GM12878 (cell line): ENCODE measurements at regions not wholly inside any gene's neighbourhood (a gene's known extent, or its start where the extent isn't known, plus 50 kb on each side); places are given as distances from the start of the nearest gene placed in this dataset.

ENCODE experiments used
- CTCF ChIP-seq, 3 experiments: IDR thresholded peaks in 2 of 3; conservative IDR thresholded peaks in 1 of 3; 2 replicates each; pipeline ENCODE4 v1.5.1; 2011; ENCODE audit warnings: low read depth in 3 of 3, low read length in 3 of 3, mild to moderate bottlenecking in 3 of 3, control low read depth in 2 of 3, moderate library complexity in 2 of 3, inconsistent platforms in 1 of 3, mixed read lengths in 1 of 3; ENCODE audit not compliant: control insufficient read depth in 2 of 3, insufficient read depth in 1 of 3; ENCODE audit errors: extremely low read depth in 1 of 3
- EZH2 ChIP-seq: IDR thresholded peaks from 2 replicates; pipeline ENCODE4 v1.6.1; 2012; ENCODE audit warnings: low read depth, mild to moderate bottlenecking, control low read depth, inconsistent platforms, low read length, borderline replicate concordance; ENCODE audit not compliant: control insufficient read depth
- FOS ChIP-seq: IDR thresholded peaks from 3 replicates; pipeline ENCODE4 v1.6.1; 2011; ENCODE audit warnings: borderline replicate concordance; ENCODE audit not compliant: insufficient read length; ENCODE audit errors: extremely low read depth
- LARP7 ChIP-seq: fragments of 450-650 bp; IDR thresholded peaks from 2 replicates; pipeline ENCODE4 v1.6.1; 2017; ENCODE audit warnings: mild to moderate bottlenecking
- MAX ChIP-seq: IDR thresholded peaks from 2 replicates; pipeline ENCODE4 v1.6.1; 2012; ENCODE audit warnings: low read depth, low read length, improper control_type of control experiment
- MTA3 ChIP-seq: IDR thresholded peaks from 2 replicates; pipeline ENCODE4 v1.6.1; 2012; ENCODE audit warnings: low read length, inconsistent platforms, borderline replicate concordance
- NFIC ChIP-seq: IDR thresholded peaks from 2 replicates; pipeline ENCODE4 v1.6.1; 2012; ENCODE audit warnings: low read depth, mild to moderate bottlenecking, inconsistent platforms, low read length, moderate library complexity
- NRF1 ChIP-seq: conservative IDR thresholded peaks from 2 replicates; pipeline ENCODE4 v1.6.1; 2011; ENCODE audit warnings: mild to moderate bottlenecking, low read depth, low read length, improper control_type of control experiment
- RELA ChIP-seq: fragments of 450-650 bp; IDR thresholded peaks from 2 replicates; pipeline ENCODE4 v1.8.0; 2014; ENCODE audit warnings: borderline replicate concordance; ENCODE audit not compliant: partially characterized antibody
- SMARCA5 ChIP-seq: fragments of 450-650 bp; IDR thresholded peaks from 2 replicates; pipeline ENCODE4 v1.6.1; 2017; ENCODE audit warnings: mild to moderate bottlenecking
- SREBF2 ChIP-seq: IDR thresholded peaks from 2 replicates; pipeline ENCODE4 v1.6.1; 2012; ENCODE audit warnings: mild to moderate bottlenecking, low read length
- TAF1 ChIP-seq: IDR thresholded peaks from 2 replicates; pipeline ENCODE4 v1.6.1; 2011; ENCODE audit warnings: mild to moderate bottlenecking, low read depth, low read length, borderline replicate concordance
- USF1 ChIP-seq: IDR thresholded peaks from 2 replicates; pipeline ENCODE4 v1.6.1; 2011; ENCODE audit warnings: borderline replicate concordance, low read depth, mild to moderate bottlenecking, moderate library complexity, mixed read lengths, low read length; ENCODE audit not compliant: insufficient read depth; ENCODE audit errors: extremely low read length

GRCh38 chr14:105917933-105918436 lies 391.6 kb downstream of the TMEM121 start:
- no peak for TF ChIP-seq NFIC
- no peak for TF ChIP-seq NRF1
- TF ChIP-seq TAF1 = no peak
- no peak for TF ChIP-seq LARP7
- no peak for TF ChIP-seq MAX
- no peak for TF ChIP-seq USF1
- TF ChIP-seq FOS = no peak
- no peak for TF ChIP-seq CTCF (IDR thresholded peaks at IDR 0.05 in 2 of 3, conservative IDR thresholded peaks at IDR 0.05 in 1 of 3; ENCODE audit: control insufficient read depth in 2 of 3, extremely low read depth in 1 of 3, insufficient read depth in 1 of 3, low read depth in 3 of 3, low read length in 3 of 3)
- no peak for TF ChIP-seq SREBF2
- no peak for TF ChIP-seq MTA3
- no peak for TF ChIP-seq RELA
- TF ChIP-seq EZH2 = no peak
- TF ChIP-seq SMARCA5 = no peak
